ENCODE measurements at regions not wholly inside any gene's neighbourhood (a gene's known extent, or its start where the extent isn't known, plus 50 kb on each side); places are given as distances from the start of the nearest gene placed in this dataset.
"Not testable (repeated sequence)": the region's sequence is repeated elsewhere in the genome, so short reads cannot be mapped to it uniquely, and the experiment has no call there.

- H3K36me3 Mint-ChIP-seq (ENCODE audit: low read depth), result no peaks in the 10 kb centered on the region
- no peaks in the 10 kb centered on the region for H3K9me3 Mint-ChIP-seq
- no peak overlapping the region for H3K4me3 Mint-ChIP-seq
- DNase-seq, result no peak
- ChIA-PET CTCF (no interaction called here), POLR2A (no interaction called here)
- H3K4me1 Mint-ChIP-seq, result no peaks in the 10 kb centered on the region
- H3K27me3 Mint-ChIP-seq, result peaks cover 3% of the 10 kb centered on the region
- H3K27ac Mint-ChIP-seq, result no peak overlapping the region
These were observed 81.2 kb upstream of the NIPBL start for GRCh38 chr5:36795366-36795765.

GRCh38 chr5:36796155-36796554 lies 80.4 kb upstream of the NIPBL start:
- ChIA-PET POLR2A (no interaction called here), CTCF (no interaction called here)
- Mint-ChIP-seq H3K36me3 (ENCODE audit: low read depth) (no peaks in the 10 kb centered on the region), H3K4me1 (no peaks in the 10 kb centered on the region), H3K27ac (no peak overlapping the region), H3K4me3 (no peak overlapping the region), H3K27me3 (peaks cover 5% of the 10 kb centered on the region), H3K9me3 (no peaks in the 10 kb centered on the region)
- no peak for DNase-seq

- Mint-ChIP-seq H3K4me1 (no peaks in the 10 kb centered on the region), H3K27ac (no peak overlapping the region), H3K9me3 (no peaks in the 10 kb centered on the region), H3K4me3 (no peak overlapping the region), H3K36me3 (ENCODE audit: low read depth) (no peaks in the 10 kb centered on the region), H3K27me3 (peaks cover 11% of the 10 kb centered on the region)
- POLR2A ChIA-PET, result no interaction called here
- CTCF ChIA-PET, result no interaction called here
- DNase-seq, result no peak
These were observed 75.0 kb upstream of the NIPBL start for GRCh38 chr5:36801523-36801922.

DNA sequence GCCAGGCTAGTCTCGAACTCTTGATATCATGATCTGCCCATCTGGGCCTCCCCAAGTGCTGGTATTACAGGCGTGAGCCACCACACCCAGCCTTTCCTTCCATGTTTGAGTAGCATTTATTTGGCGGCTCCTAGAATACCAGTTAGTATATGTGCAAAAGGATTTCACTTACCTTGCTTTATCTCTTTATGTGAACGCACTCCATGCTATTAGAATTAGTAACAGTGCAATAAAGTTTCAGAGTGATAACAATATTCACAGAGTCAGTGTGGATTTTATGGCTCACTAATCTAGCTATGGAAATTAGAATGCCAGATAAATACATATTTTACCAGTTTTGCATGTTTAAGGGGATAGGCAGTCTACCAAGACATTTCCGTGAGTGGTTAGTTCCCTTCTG lies 74.4 kb upstream of the NIPBL start:
- POLR2A ChIA-PET, result no interaction called here
- no peak for DNase-seq
- Mint-ChIP-seq H3K36me3 (ENCODE audit: low read depth) (no peaks in the 10 kb centered on the region), H3K27ac (no peak overlapping the region), H3K27me3 (peaks cover 9% of the 10 kb centered on the region), H3K4me3 (no peak overlapping the region), H3K9me3 (no peaks in the 10 kb centered on the region), H3K4me1 (no peaks in the 10 kb centered on the region)
- CTCF ChIA-PET, result no interaction called here

GRCh38 chr5:36813249-36813648 lies 63.3 kb upstream of the NIPBL start:
- H3K36me3 Mint-ChIP-seq (ENCODE audit: low read depth); H3K9me3 Mint-ChIP-seq; CTCF ChIA-PET; H3K27ac Mint-ChIP-seq; DNase-seq; H3K4me3 Mint-ChIP-seq; POLR2A ChIA-PET; H3K4me1 Mint-ChIP-seq: not testable (repeated sequence)
- H3K27me3 Mint-ChIP-seq, result peaks cover 11% of the 10 kb centered on the region

- Mint-ChIP-seq H3K36me3 (ENCODE audit: low read depth) (no peaks in the 10 kb centered on the region), H3K27ac (no peak overlapping the region), H3K4me1 (no peaks in the 10 kb centered on the region), H3K9me3 (peaks cover 2% of the 10 kb centered on the region), H3K27me3 (peaks cover 16% of the 10 kb centered on the region), H3K4me3 (no peak overlapping the region)
- ChIA-PET CTCF (interaction anchor here (0.6 kb wide), 1 partner anchor 165 kb away, joined by 4 read pairs; no protein-coding TSS in a partner anchor), POLR2A (no interaction called here)
- DNase-seq, result no peak
These were observed 60.7 kb upstream of the NIPBL start for GRCh38 chr5:36815871-36816270.

GRCh38 chr5:36820900-36821299 lies 55.7 kb upstream of the NIPBL start:
- DNase-seq, result no peak
- no peaks in the 10 kb centered on the region for H3K4me1 Mint-ChIP-seq
- ChIA-PET CTCF (no interaction called here), POLR2A (no interaction called here)
- no peaks in the 10 kb centered on the region for H3K9me3 Mint-ChIP-seq
- peaks cover 41% of the 10 kb centered on the region for H3K27me3 Mint-ChIP-seq
- no peaks in the 10 kb centered on the region for H3K36me3 Mint-ChIP-seq (ENCODE audit: low read depth)
- H3K4me3 Mint-ChIP-seq, result no peak overlapping the region
- no peak overlapping the region for H3K27ac Mint-ChIP-seq

GRCh38 chr5:36826694-36827093 lies 49.9 kb upstream of the NIPBL start:
- POLR2A ChIA-PET, result no interaction called here

More at GRCh38 chr5:36826694-36827093, 49.9 kb upstream of the NIPBL start:
- Mint-ChIP-seq H3K36me3 (ENCODE audit: low read depth) (no peaks in the 10 kb centered on the region), H3K27ac (no peak overlapping the region), H3K4me3 (no peak overlapping the region), H3K27me3 (peaks cover 38% of the 10 kb centered on the region), H3K9me3 (no peaks in the 10 kb centered on the region), H3K4me1 (no peaks in the 10 kb centered on the region)
- CTCF ChIA-PET, result no interaction called here
- no peak for DNase-seq
